Spleen (tissue), 11 donors: ENCODE measurements at regions not wholly inside any gene's neighbourhood (a gene's known extent, or its start where the extent isn't known, plus 50 kb on each side); places are given as distances from the start of the nearest gene placed in this dataset.

Experiments
- DNase-seq: peaks from one replicate; pipeline ENCODE4 v3.0.0-alpha.2; 2020
- H3K27ac ChIP-seq, 8 donors: fragments of 200-600 bp; sonication (generic) in 7 of 8; 1 replicate in 4 of 8; 2 replicates in 4 of 8; pipeline versions ENCODE4 v1.5.0 to v1.8.0; 2016 to 2021; ENCODE audit warnings: inconsistent platforms in 4 of 8, mild to moderate bottlenecking in 4 of 8, moderate library complexity in 1 of 8
- H3K27me3 ChIP-seq, 7 donors: fragments of 200-600 bp; sonication (generic) in 6 of 7; replicated peaks in 1 of 7; 1 replicate in 4 of 7; 2 replicates in 3 of 7; pipeline versions ENCODE4 v1.5.0 to v1.8.0; 2016 to 2021; ENCODE audit warnings: inconsistent platforms in 3 of 7, mild to moderate bottlenecking in 1 of 7
- H3K36me3 ChIP-seq, 6 donors: fragments of 200-600 bp; sonication (generic) in 5 of 6; 1 replicate in 4 of 6; 2 replicates in 2 of 6; pipeline versions ENCODE4 v1.5.0 to v1.8.0; 2016 to 2021; ENCODE audit warnings: inconsistent platforms in 2 of 6
- H3K4me1 ChIP-seq, 6 donors: fragments of 200-600 bp; sonication (generic) in 5 of 6; 1 replicate in 3 of 6; 2 replicates in 3 of 6; pipeline versions ENCODE4 v1.5.0 to v1.8.0; 2016 to 2021; ENCODE audit warnings: inconsistent platforms in 3 of 6
- H3K4me3 ChIP-seq, 8 donors: fragments of 200-600 bp; sonication (generic) in 7 of 8; 1 replicate in 4 of 8; 2 replicates in 4 of 8; pipeline versions ENCODE4 v1.5.0 to v1.8.0; 2016 to 2021; ENCODE audit warnings: inconsistent platforms in 4 of 8, mild to moderate bottlenecking in 4 of 8, moderate library complexity in 2 of 8
- H3K9me3 ChIP-seq, 8 donors: fragments of 200-600 bp; sonication (generic) in 7 of 8; 1 replicate in 4 of 8; 2 replicates in 4 of 8; pipeline versions ENCODE4 v1.5.0 to v1.8.0; 2016 to 2021; ENCODE audit warnings: inconsistent platforms in 4 of 8
- CTCF ChIP-seq, 11 experiments: fragments of 200-600 bp in 7 of 11; fragments of 450-650 bp in 4 of 11; sonication (generic) in 4 of 11; IDR thresholded peaks in 8 of 11; conservative IDR thresholded peaks in 3 of 11; 1 replicate in 7 of 11; 2 replicates in 4 of 11; pipeline versions ENCODE4 v1.4.0 to v1.8.0; 2016 to 2021; ENCODE audit warnings: antibody characterized with exemption in 11 of 11, inconsistent platforms in 4 of 11, mild to moderate bottlenecking in 1 of 11
- POLR2A ChIP-seq, 3 donors: fragments of 450-650 bp; IDR thresholded peaks; one replicate each; pipeline ENCODE4 v1.5.1; 2017; ENCODE audit warnings: antibody characterized with exemption in 3 of 3, mild to moderate bottlenecking in 1 of 3
- POLR2AphosphoS5 ChIP-seq, 3 donors: sonication (generic); formaldehyde crosslinking; IDR thresholded peaks; one replicate each; pipeline ENCODE4 v1.5.1; 2017; ENCODE audit warnings: antibody characterized with exemption in 3 of 3
- WGBS, 5 donors: extraction: QIAGEN DNeasy Blood & Tissue Kit in 3 of 5; methylation state at CpG; one replicate each; pipeline versions ENCODE4 v1.1.5 to v1.1.7; 2013 to 2018; 5-methylcytosine and 5-hydroxymethylcytosine counted together
- intact Hi-C: fragments of 100-400 bp; cut with DNase I; formaldehyde crosslinking; loops from one replicate; pipeline ENCODE4 v1.15.0; 2023; ENCODE audit warnings: low total_unique reads
- donor health status: healthy with polysubstance abuse.
- donor health status: DM: no; HTN: no; CAD: no; lungs with moderate emphysema.
- donor health status: DM: no; HTN: no; CAD: no.
- donor health status: Bipolar disorder and iron deficiency.
- donor health status: healthy.
- donor health status: DM: no; HTN: no; CAD: no.
- donor health status: DM: yes; HTN: yes; CAD: no.

DNA sequence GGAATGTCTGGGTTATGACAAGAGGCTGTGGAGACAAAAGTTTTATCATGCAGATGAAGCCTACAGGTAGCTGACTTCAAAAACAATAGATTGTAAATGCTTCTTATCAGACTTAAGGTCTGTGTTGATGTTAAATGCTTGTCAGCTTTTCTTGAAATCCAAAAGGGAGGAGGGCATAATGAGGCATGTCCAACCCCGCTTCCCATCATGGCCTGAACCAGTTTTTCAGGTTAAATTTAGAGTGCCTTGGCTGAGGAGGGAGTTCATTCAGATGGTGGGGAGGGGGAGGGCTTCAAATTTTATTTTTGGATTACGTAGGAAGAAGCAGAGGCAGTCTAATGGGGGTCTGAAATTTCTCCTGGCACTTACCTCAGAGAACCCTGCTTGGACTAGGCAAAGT is 207.7 kb upstream of the HDX start:
- no peaks in the 10 kb centered on the region for H3K9me3 ChIP-seq
- no peaks in the 10 kb centered on the region for H3K4me1 ChIP-seq
- DNase-seq, result no peak
- TF ChIP-seq POLR2A (IDR thresholded peaks at IDR 0.05) (no peak), CTCF (IDR thresholded peaks at IDR 0.05 in 8 of 11, conservative IDR thresholded peaks at IDR 0.05 in 3 of 11) (no peak), POLR2AphosphoS5 (IDR thresholded peaks at IDR 0.05) (no peak)
- H3K27me3 ChIP-seq, result no peaks in the 10 kb centered on the region
- H3K27ac ChIP-seq, result no peak overlapping the region
- intact Hi-C loops, result no loop called here
- H3K4me3 ChIP-seq, result no peak overlapping the region
- no peaks in the 10 kb centered on the region for H3K36me3 ChIP-seq
- WGBS, 5 donors, result 45 to 76% (median 72%) methylated on average over 2 of the region's 2 CpGs

DNA sequence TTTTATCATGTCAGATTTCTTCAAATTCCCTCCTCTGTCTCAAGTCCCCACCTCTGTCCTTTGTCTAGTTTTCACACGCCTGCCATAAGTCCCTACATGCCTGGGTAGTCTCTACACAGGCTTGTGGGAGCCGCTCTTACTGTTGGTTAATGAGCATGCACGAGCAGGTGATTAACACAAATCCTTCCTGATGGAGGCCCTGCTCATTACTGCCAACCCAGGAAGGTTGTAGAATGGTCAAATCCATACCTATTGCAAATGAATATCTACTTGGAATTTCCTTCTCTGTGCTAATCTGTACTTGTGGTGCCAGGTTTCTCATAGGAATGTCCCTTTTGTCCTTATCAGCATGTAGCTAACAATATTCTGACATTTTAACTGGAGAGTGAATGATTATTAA is 208.4 kb upstream of the HDX start:
- no peak for TF ChIP-seq CTCF (IDR thresholded peaks at IDR 0.05 in 8 of 11, conservative IDR thresholded peaks at IDR 0.05 in 3 of 11)
- no peak for TF ChIP-seq POLR2A (IDR thresholded peaks at IDR 0.05)
- TF ChIP-seq POLR2AphosphoS5 (IDR thresholded peaks at IDR 0.05), result no peak
- Histone ChIP-seq H3K9me3 (no peaks in the 10 kb centered on the region), H3K4me3 (no peak overlapping the region), H3K27me3 (no peaks in the 10 kb centered on the region), H3K27ac (no peak overlapping the region), H3K4me1 (no peaks in the 10 kb centered on the region), H3K36me3 (no peaks in the 10 kb centered on the region)
- DNase-seq, result no peak
- intact Hi-C loops, result no loop called here
- WGBS, 5 donors, result 33 to 73% (median 60%) methylated on average over 3 of the region's 3 CpGs

GRCh38 chrX:84712621-84713020 is 210.4 kb upstream of the HDX start:
- 28 to 65% (median 43%) methylated on average over 2 of the region's 2 CpGs for WGBS, 5 donors
- intact Hi-C loops, result no loop called here
- Histone ChIP-seq H3K9me3 (no peaks in the 10 kb centered on the region), H3K4me1 (no peaks in the 10 kb centered on the region), H3K36me3 (no peaks in the 10 kb centered on the region), H3K27me3 (no peaks in the 10 kb centered on the region), H3K27ac (no peak overlapping the region), H3K4me3 (no peak overlapping the region)
- no peak for DNase-seq
- no peak for TF ChIP-seq POLR2A (IDR thresholded peaks at IDR 0.05)
- TF ChIP-seq POLR2AphosphoS5 (IDR thresholded peaks at IDR 0.05), result no peak
- no peak for TF ChIP-seq CTCF (IDR thresholded peaks at IDR 0.05 in 8 of 11, conservative IDR thresholded peaks at IDR 0.05 in 3 of 11)

GRCh38 chrX:84715315-84715714 is 213.1 kb upstream of the HDX start:
- DNase-seq, result no peak
- no peaks in the 10 kb centered on the region for H3K36me3 ChIP-seq
- H3K4me1 ChIP-seq, result no peaks in the 10 kb centered on the region
- H3K9me3 ChIP-seq, result no peaks in the 10 kb centered on the region
- no peak for TF ChIP-seq POLR2A (IDR thresholded peaks at IDR 0.05)
- no peak for TF ChIP-seq CTCF (IDR thresholded peaks at IDR 0.05 in 8 of 11, conservative IDR thresholded peaks at IDR 0.05 in 3 of 11)
- no peak for TF ChIP-seq POLR2AphosphoS5 (IDR thresholded peaks at IDR 0.05)
- 20 to 46% (median 31%) methylated on average over 4 of the region's 4 CpGs for WGBS, 5 donors
- H3K27me3 ChIP-seq, result no peaks in the 10 kb centered on the region
- H3K27ac ChIP-seq, result no peak overlapping the region
- H3K4me3 ChIP-seq, result no peak overlapping the region
- intact Hi-C loops, result no loop called here
